ENCODE measurements at regions not wholly inside any gene's neighbourhood (a gene's known extent, or its start where the extent isn't known, plus 50 kb on each side); places are given as distances from the start of the nearest gene placed in this dataset.

GRCh38 chr5:73306741-73307275, 133.8 kb downstream of the TMEM174 start:
- DNase-seq: no peak

GRCh38 chr5:73306078-73306719, 133.2 kb downstream of the TMEM174 start:
- no peak for DNase-seq

GRCh38 chr5:73305386-73305785, 132.4 kb downstream of the TMEM174 start:
- DNase-seq: no peak

GRCh38 chr5:73304381-73304780, 131.4 kb downstream of the TMEM174 start:
- DNase-seq: no peak

GRCh38 chr5:73303148-73304079, 130.4 kb downstream of the TMEM174 start:
- DNase-seq: no peak

GRCh38 chr5:73302797-73303147, 129.8 kb downstream of the TMEM174 start:
- no peak for DNase-seq

GRCh38 chr5:73301208-73301901, 128.4 kb downstream of the TMEM174 start:
- no peak for DNase-seq

- no peak for DNase-seq
Measured at GRCh38 chr5:73300337-73301207, 127.6 kb downstream of the TMEM174 start.

- no peak for DNase-seq
Measured at GRCh38 chr5:73299665-73300336, 126.8 kb downstream of the TMEM174 start.

GRCh38 chr5:73298772-73299630, 126.0 kb downstream of the TMEM174 start:
- no peak for DNase-seq

- no peak for DNase-seq
Measured at GRCh38 chr5:73298251-73298771, 125.3 kb downstream of the TMEM174 start.

- no peak for DNase-seq
Measured at GRCh38 chr5:73297430-73297829, 124.4 kb downstream of the TMEM174 start.

GRCh38 chr5:73296772-73297171, 123.8 kb downstream of the TMEM174 start:
- no peak for DNase-seq

GRCh38 chr5:73295921-73296320, 122.9 kb downstream of the TMEM174 start:
- no peak for DNase-seq

GRCh38 chr5:73295447-73295846, 122.5 kb downstream of the TMEM174 start:
- no peak for DNase-seq

GRCh38 chr5:73292816-73293459, 119.9 kb downstream of the TMEM174 start:
- no peak for DNase-seq

GRCh38 chr5:73291873-73292272, 118.9 kb downstream of the TMEM174 start:
- DNase-seq: no peak

- no peak for DNase-seq
Measured at GRCh38 chr5:73290242-73290641, 117.2 kb downstream of the TMEM174 start.

GRCh38 chr5:73288803-73289720, 116.1 kb downstream of the TMEM174 start:
- peak; percentile 50 for DNase-seq
